CD4-positive, CD25-positive, alpha-beta regulatory T cell (primary cell): ENCODE measurements at regions not wholly inside any gene's neighbourhood (a gene's known extent, or its start where the extent isn't known, plus 50 kb on each side); places are given as distances from the start of the nearest gene placed in this dataset.

ENCODE experiments used
- ATAC-seq, 2 donors: fragments of 150-1000 bp; cut with Tn5 transposase; one replicate each; pipeline ENCODE4 v1.10.0; 2021; ENCODE audit warnings: low read depth in 2 of 2, moderate number of reproducible peaks in 2 of 2, moderate library complexity in 1 of 2
- DNase-seq, 3 donors: peaks; one replicate each; pipeline versions ENCODE4 v3.0.0 to v3.0.0-alpha.2; 2012 to 2022; ENCODE audit warnings: mixed read lengths in 1 of 3
- H3K27ac ChIP-seq: one replicate; pipeline ENCODE4 v1.7.0; 2013; ENCODE audit warnings: mild to moderate bottlenecking, low read length; ENCODE audit not compliant: insufficient read depth, poor library complexity, severe bottlenecking
- H3K27me3 ChIP-seq: one replicate; pipeline ENCODE4 v1.7.0; 2013; ENCODE audit warnings: low read length; ENCODE audit not compliant: control insufficient read depth, insufficient read depth
- H3K36me3 ChIP-seq: one replicate; pipeline ENCODE4 v1.7.0; 2013; ENCODE audit warnings: mild to moderate bottlenecking, low read length, moderate library complexity; ENCODE audit not compliant: control insufficient read depth, insufficient read depth
- H3K4me1 ChIP-seq: 2 replicates; pipeline ENCODE4 v1.7.0; 2013; ENCODE audit warnings: mild to moderate bottlenecking, low read length; ENCODE audit not compliant: insufficient read depth, control insufficient read depth, poor library complexity, severe bottlenecking
- H3K4me3 ChIP-seq: one replicate; pipeline ENCODE4 v1.7.0; 2013; ENCODE audit warnings: low read depth, mild to moderate bottlenecking, low read length, moderate library complexity
- H3K9me3 ChIP-seq, 2 experiments: 1 replicate in 1 of 2; 2 replicates in 1 of 2; pipeline ENCODE4 v1.7.0; 2013; ENCODE audit warnings: low read length in 2 of 2, mild to moderate bottlenecking in 1 of 2, moderate library complexity in 1 of 2; ENCODE audit not compliant: control insufficient read depth in 2 of 2
- H3K27ac Mint-ChIP-seq, 3 donors: one replicate each; pipeline ENCODE4 v1.8.0; 2020 to 2022; ENCODE audit warnings: mild to moderate bottlenecking in 3 of 3, mixed read lengths in 3 of 3, moderate library complexity in 2 of 3
- H3K27me3 Mint-ChIP-seq: one replicate; pipeline ENCODE4 v1.8.0; 2022; ENCODE audit warnings: mild to moderate bottlenecking, mixed read lengths
- H3K36me3 Mint-ChIP-seq: one replicate; pipeline ENCODE4 v1.8.0; 2020; ENCODE audit warnings: mixed read lengths
- H3K4me1 Mint-ChIP-seq, 4 donors: one replicate each; pipeline ENCODE4 v1.8.0; 2020 to 2022; ENCODE audit warnings: mixed read lengths in 4 of 4, mild to moderate bottlenecking in 1 of 4
- H3K4me3 Mint-ChIP-seq, 4 donors: one replicate each; pipeline ENCODE4 v1.8.0; 2020 to 2022; ENCODE audit warnings: mild to moderate bottlenecking in 4 of 4, mixed read lengths in 4 of 4, moderate library complexity in 3 of 4
- H3K9me3 Mint-ChIP-seq, 7 donors: one replicate each; pipeline ENCODE4 v1.8.0; 2020 to 2022; ENCODE audit warnings: mixed read lengths in 7 of 7, mild to moderate bottlenecking in 3 of 7, moderate library complexity in 2 of 7

DNA sequence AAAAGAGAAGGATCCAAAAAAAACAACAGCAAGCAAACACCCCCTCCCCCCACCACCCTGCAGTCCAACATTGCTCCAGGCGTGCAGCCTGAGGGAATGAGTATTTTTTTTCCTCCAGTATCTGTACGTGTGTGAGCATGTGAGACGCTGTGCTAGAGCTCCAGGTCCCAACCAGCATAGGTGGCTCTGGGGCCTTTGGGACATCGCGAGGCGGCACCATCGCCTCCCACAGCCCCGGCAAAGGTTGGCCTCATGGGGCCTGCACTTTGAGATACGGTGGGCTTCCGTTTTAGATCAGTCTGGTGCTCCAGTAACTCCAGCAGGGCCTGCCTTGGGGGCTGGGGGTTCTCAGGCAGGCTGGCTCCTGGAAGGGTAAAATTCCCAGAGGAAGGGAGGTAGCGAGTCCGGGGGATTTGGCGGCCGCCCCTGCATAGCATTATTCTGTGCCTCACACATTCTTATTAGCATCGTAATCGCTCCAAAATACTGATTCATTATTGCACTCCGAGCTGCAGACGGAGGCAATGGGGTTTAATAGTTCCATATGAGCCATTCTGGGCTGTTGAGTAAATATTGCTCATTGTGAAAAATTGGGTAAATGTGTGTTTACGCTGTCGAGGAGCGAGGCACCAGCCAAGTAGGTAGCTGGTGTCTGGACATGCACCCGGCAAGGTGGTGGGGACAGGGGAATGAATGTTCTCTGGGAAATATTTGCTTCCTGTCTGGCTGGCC is 143.1 kb upstream of the MYL2 start:
- Mint-ChIP-seq H3K27ac (no peak overlapping the region), H3K36me3 (no peaks in the 10 kb centered on the region), H3K4me3 (no peak overlapping the region), H3K9me3 (peaks cover 0 to 4% (median 0%) of the 10 kb centered on the region in 7 donors), H3K4me1 (peaks cover under 1 to 25% (median 13%) of the 10 kb centered on the region in 4 donors), H3K27me3 (peaks cover 20% of the 10 kb centered on the region)
- H3K27me3 ChIP-seq: no peaks in the 10 kb centered on the region
- DNase-seq (no peak), ATAC-seq (no peak)
- no peak overlapping the region for H3K4me3 ChIP-seq
- no peaks in the 10 kb centered on the region for H3K9me3 ChIP-seq
- H3K36me3 ChIP-seq: no peaks in the 10 kb centered on the region
- H3K27ac ChIP-seq: no peak overlapping the region
- peaks cover 10% of the 10 kb centered on the region for H3K4me1 ChIP-seq

DNA sequence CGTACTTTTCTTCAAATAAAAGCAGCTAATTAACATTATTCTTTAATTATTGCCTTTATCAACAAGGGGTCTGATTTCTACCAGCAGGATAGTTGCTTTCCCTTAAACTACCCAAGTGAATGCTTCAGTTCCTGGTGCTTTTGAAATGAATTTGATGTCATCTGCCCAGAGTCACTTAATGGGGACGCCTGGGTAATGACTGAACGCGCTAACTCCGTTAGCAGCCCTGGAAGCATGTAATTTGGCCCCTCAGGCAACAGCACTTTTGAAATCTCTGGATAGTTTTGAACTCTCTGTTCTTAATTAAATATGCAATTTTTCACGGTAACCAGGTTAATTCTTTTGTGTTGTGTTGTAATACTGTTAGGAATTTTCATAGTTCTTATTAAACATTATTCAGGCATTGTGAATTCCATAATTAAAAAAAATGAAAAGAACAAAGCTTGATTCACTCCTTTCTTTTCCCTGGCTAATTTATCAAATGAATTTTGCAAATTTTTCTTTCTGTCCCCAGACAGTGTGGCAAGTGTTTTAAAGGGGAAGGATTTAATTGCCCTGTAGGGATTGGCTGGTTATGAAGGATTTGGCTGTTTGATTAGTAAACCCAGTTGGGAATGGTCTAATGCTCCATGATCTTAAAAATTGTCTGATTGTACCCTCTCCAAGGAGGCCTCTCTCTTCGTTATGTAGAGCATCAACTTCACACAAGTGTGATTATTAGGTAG is 137.5 kb upstream of the MYL2 start:
- no peaks in the 10 kb centered on the region for H3K9me3 ChIP-seq
- H3K27me3 ChIP-seq: no peaks in the 10 kb centered on the region
- Mint-ChIP-seq H3K27ac (peak overlapping the region; percentile 98 to 100 (median 98)), H3K4me3 (peak overlapping the region in 2 of 4 donors; percentile 63 to 82), H3K36me3 (peaks cover 9% of the 10 kb centered on the region), H3K27me3 (peaks cover 4% of the 10 kb centered on the region), H3K4me1 (peaks cover 14 to 48% (median 27%) of the 10 kb centered on the region in 4 donors), H3K9me3 (peaks cover 1 to 16% (median 5%) of the 10 kb centered on the region in 7 donors)
- H3K4me3 ChIP-seq: peak overlapping the region; percentile 22
- H3K27ac ChIP-seq: peak overlapping the region; percentile 72
- peaks cover 30% of the 10 kb centered on the region for H3K4me1 ChIP-seq
- H3K36me3 ChIP-seq: no peaks in the 10 kb centered on the region
- no peak for DNase-seq
- ATAC-seq: no peak

GRCh38 chr12:111056618-111057521 is 136.5 kb upstream of the MYL2 start:
- H3K36me3 ChIP-seq: no peaks in the 10 kb centered on the region
- DNase-seq (peak in 2 of 3 donors; percentile 80 to 93), ATAC-seq (peak; percentile 89 to 92)
- Mint-ChIP-seq H3K36me3 (peaks cover 9% of the 10 kb centered on the region), H3K27ac (peak overlapping the region; percentile 98 to 100 (median 98)), H3K4me3 (peak overlapping the region; percentile 2 to 82 (median 67)), H3K4me1 (peaks cover 14 to 48% (median 27%) of the 10 kb centered on the region in 4 donors), H3K27me3 (peaks cover 2% of the 10 kb centered on the region), H3K9me3 (peaks cover 1 to 16% (median 4%) of the 10 kb centered on the region in 7 donors)
- H3K9me3 ChIP-seq: no peaks in the 10 kb centered on the region
- peak overlapping the region; percentile 22 for H3K4me3 ChIP-seq
- peak overlapping the region; percentile 72 for H3K27ac ChIP-seq
- no peaks in the 10 kb centered on the region for H3K27me3 ChIP-seq
- peaks cover 30% of the 10 kb centered on the region for H3K4me1 ChIP-seq

GRCh38 chr12:111055181-111055880 is 135.0 kb upstream of the MYL2 start:
- peaks cover 1 to 16% (median 4%) of the 10 kb centered on the region in 7 donors for H3K9me3 Mint-ChIP-seq
- H3K36me3 Mint-ChIP-seq: peaks cover 9% of the 10 kb centered on the region
- H3K9me3 ChIP-seq: no peaks in the 10 kb centered on the region
- no peaks in the 10 kb centered on the region for H3K36me3 ChIP-seq
- H3K27me3 ChIP-seq: no peaks in the 10 kb centered on the region
- no peak for ATAC-seq
- DNase-seq: no peak
- no peak overlapping the region for H3K27ac ChIP-seq
- peaks cover 14 to 48% (median 27%) of the 10 kb centered on the region in 4 donors for H3K4me1 Mint-ChIP-seq
- H3K4me3 Mint-ChIP-seq: no peak overlapping the region
- H3K27me3 Mint-ChIP-seq: no peaks in the 10 kb centered on the region
- peak overlapping the region; percentile 78 to 98 (median 98) for H3K27ac Mint-ChIP-seq
- H3K4me1 ChIP-seq: peaks cover 30% of the 10 kb centered on the region
- no peak overlapping the region for H3K4me3 ChIP-seq

DNA sequence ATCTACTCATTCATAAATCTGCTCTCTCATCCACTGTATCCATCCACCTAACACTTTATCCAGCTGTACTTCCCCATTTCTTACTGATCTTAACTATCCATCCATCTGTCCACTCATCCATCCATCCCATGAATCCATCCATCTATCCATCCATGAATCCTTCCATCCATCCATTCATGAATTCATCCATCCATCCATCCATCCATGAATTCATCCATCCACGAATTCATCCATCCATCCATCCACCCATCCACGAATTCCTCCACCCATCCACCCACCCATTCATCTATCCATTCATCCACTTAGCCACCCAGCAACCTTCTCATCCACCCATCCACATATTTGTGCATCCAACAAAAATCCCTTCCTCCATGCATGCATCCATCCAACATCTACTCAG is 128.6 kb upstream of the MYL2 start:
- peaks cover 0 to 2% (median 0%) of the 10 kb centered on the region in 7 donors for H3K9me3 Mint-ChIP-seq
- no peaks in the 10 kb centered on the region for H3K27me3 ChIP-seq
- H3K27ac ChIP-seq: no peak overlapping the region
- H3K27me3 Mint-ChIP-seq: peaks cover 5% of the 10 kb centered on the region
- peaks cover 5% of the 10 kb centered on the region for H3K36me3 Mint-ChIP-seq
- no peaks in the 10 kb centered on the region for H3K36me3 ChIP-seq
- DNase-seq: no peak
- no peak overlapping the region for H3K4me3 Mint-ChIP-seq
- peak overlapping the region in 1 of 3 donors; percentile 5 for H3K27ac Mint-ChIP-seq
- no peak for ATAC-seq
- H3K4me1 ChIP-seq: no peaks in the 10 kb centered on the region
- no peaks in the 10 kb centered on the region for H3K9me3 ChIP-seq
- no peak overlapping the region for H3K4me3 ChIP-seq
- peaks cover 0 to under 1% (median 0%) of the 10 kb centered on the region in 4 donors for H3K4me1 Mint-ChIP-seq

DNA sequence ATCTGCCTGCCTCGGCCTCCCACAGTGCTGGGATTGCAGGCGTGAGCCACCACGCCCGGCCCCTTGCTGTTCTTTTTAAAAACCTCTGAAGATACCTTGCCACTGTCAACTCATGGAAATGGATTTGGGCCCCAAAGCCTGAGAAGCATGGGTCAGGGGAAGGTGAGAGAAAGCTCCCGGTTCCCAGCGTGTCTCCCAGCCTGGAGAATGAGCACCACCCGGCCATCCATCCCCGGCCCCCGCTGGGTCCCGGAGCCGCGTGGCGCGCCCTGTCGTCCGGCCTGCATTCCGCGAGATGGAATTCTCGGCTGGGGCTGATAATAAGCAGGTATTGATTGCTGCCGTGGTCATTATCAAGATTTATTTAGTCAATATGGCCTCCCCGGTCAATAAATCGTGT is 126.5 kb upstream of the MYL2 start:
- Mint-ChIP-seq H3K9me3 (no peaks in the 10 kb centered on the region), H3K36me3 (peaks cover 5% of the 10 kb centered on the region)
- no peak for ATAC-seq

DNA sequence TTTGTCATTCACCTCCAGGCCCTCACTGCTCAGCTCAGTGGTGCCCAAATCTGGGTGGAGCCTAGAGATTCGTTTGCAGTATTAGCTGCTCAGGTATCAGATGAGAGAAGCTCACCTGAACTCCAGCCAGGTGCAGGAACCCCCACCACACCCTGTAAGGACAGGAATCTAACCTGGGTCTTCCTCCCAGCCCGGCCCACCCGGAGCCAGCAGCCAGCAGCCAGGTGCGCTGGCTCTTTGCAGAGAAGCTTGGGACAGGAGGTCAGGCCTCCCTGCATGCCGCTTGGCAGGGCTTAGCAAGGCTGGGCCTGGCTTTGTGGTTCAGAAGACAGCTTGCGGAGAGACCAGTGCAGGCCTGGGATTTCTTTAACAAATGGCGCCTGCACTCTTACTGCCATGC is 125.6 kb upstream of the MYL2 start:
- Histone ChIP-seq H3K27ac (no peak overlapping the region), H3K4me1 (no peaks in the 10 kb centered on the region), H3K9me3 (no peaks in the 10 kb centered on the region), H3K27me3 (no peaks in the 10 kb centered on the region), H3K4me3 (no peak overlapping the region), H3K36me3 (no peaks in the 10 kb centered on the region)
- no peaks in the 10 kb centered on the region for H3K9me3 Mint-ChIP-seq
- peaks cover 5% of the 10 kb centered on the region for H3K36me3 Mint-ChIP-seq
- DNase-seq (no peak), ATAC-seq (no peak)
- H3K27me3 Mint-ChIP-seq: peaks cover 8% of the 10 kb centered on the region
- no peak overlapping the region for H3K4me3 Mint-ChIP-seq
- peaks cover 0 to 3% (median 1%) of the 10 kb centered on the region in 4 donors for H3K4me1 Mint-ChIP-seq
- no peak overlapping the region for H3K27ac Mint-ChIP-seq

More for the DNA sequence above, 126.5 kb upstream of the MYL2 start:
- Histone ChIP-seq H3K36me3 (no peaks in the 10 kb centered on the region), H3K4me1 (no peaks in the 10 kb centered on the region), H3K4me3 (no peak overlapping the region), H3K27me3 (no peaks in the 10 kb centered on the region), H3K27ac (no peak overlapping the region), H3K9me3 (no peaks in the 10 kb centered on the region)
- H3K4me1 Mint-ChIP-seq: no peaks in the 10 kb centered on the region
- H3K27ac Mint-ChIP-seq: no peak overlapping the region
- no peak for DNase-seq
- H3K27me3 Mint-ChIP-seq: peaks cover 8% of the 10 kb centered on the region
- H3K4me3 Mint-ChIP-seq: no peak overlapping the region
